HepG2 (cell line): ENCODE measurements at regions not wholly inside any gene's neighbourhood (a gene's known extent, or its start where the extent isn't known, plus 50 kb on each side); places are given as distances from the start of the nearest gene placed in this dataset.

Source experiments
- CTCF ChIP-seq: sonication (generic); formaldehyde crosslinking; IDR thresholded peaks from 2 replicates; pipeline ENCODE4 v1.5.0; 2020; ENCODE audit warnings: mild to moderate bottlenecking, missing genetic modification reagents, moderate library complexity
- NR2C2 ChIP-seq: sonication (generic); formaldehyde crosslinking; IDR thresholded peaks from 2 replicates; pipeline ENCODE4 v1.4.0; 2020; ENCODE audit warnings: missing genetic modification reagents, mild to moderate bottlenecking, moderate library complexity, borderline replicate concordance

DNA sequence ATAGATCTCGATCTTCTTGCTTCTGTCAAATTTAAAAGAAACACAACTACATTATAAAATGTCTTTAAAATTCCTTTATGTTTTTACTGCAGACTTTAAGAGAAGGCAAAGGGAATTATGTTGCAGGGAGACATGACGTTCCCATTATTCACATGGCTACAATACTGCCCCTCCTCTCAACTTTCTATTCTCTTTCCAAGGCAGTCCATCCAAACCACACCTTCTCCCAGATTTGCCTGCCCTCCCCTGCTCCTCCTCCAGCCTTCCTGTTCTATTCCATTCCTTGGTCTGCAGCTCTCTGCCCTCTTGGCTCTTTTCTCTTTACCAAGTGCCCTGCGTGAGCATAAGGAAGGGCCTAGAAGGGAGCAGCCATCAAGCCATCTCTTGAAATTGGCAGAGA lies 61.3 kb downstream of the NABP1 start:
- TF ChIP-seq CTCF (CRISPR knock-in tag) (no peak), NR2C2 (CRISPR knock-in tag) (no peak)
